GM23338 (cell line): ENCODE measurements at regions not wholly inside any gene's neighbourhood (a gene's known extent, or its start where the extent isn't known, plus 50 kb on each side); places are given as distances from the start of the nearest gene placed in this dataset.

Experiments
- CTCF ChIP-seq, 2 experiments: fragments of 200-600 bp in 1 of 2; sonication (generic) in 1 of 2; conservative IDR thresholded peaks; 2 replicates each; pipeline versions ENCODE4 v1.5.1 to v1.6.1; 2016 to 2017; ENCODE audit warnings: antibody characterized with exemption in 2 of 2, low read depth in 2 of 2, mild to moderate bottlenecking in 2 of 2, moderate library complexity in 1 of 2
- ETS1 ChIP-seq: IDR thresholded peaks from 2 replicates; pipeline ENCODE4 v1.6.1; 2016; ENCODE audit warnings: antibody characterized with exemption
- EZH2 ChIP-seq: fragments of 200-600 bp; sonication (generic); IDR thresholded peaks from one replicate; pipeline ENCODE4 v1.8.0; 2017; ENCODE audit warnings: antibody characterized with exemption, mild to moderate bottlenecking, low read depth; ENCODE audit not compliant: unreplicated experiment
- POLR2AphosphoS5 ChIP-seq: IDR thresholded peaks from 2 replicates; pipeline ENCODE4 v1.6.1; 2016; ENCODE audit warnings: antibody characterized with exemption, low read depth

GRCh38 chr9:85466834-85467233 lies 274.9 kb downstream of the AGTPBP1 start:
- TF ChIP-seq CTCF (conservative IDR thresholded peaks at IDR 0.05; ENCODE audit: low read depth in 2 of 2) = no peak
- TF ChIP-seq EZH2 = no peak
- no peak for TF ChIP-seq POLR2AphosphoS5
- TF ChIP-seq ETS1 = no peak
